GM19328 (cell line): ENCODE measurements at regions not wholly inside any gene's neighbourhood (a gene's known extent, or its start where the extent isn't known, plus 50 kb on each side); places are given as distances from the start of the nearest gene placed in this dataset.

ENCODE experiments used
- ATAC-seq: cut with Tn5 transposase; IDR thresholded peaks from one replicate; pipeline ENCODE4 v1.9.1; 2021; ENCODE audit warnings: mild to moderate bottlenecking, moderate library complexity; ENCODE audit not compliant: unreplicated experiment

DNA sequence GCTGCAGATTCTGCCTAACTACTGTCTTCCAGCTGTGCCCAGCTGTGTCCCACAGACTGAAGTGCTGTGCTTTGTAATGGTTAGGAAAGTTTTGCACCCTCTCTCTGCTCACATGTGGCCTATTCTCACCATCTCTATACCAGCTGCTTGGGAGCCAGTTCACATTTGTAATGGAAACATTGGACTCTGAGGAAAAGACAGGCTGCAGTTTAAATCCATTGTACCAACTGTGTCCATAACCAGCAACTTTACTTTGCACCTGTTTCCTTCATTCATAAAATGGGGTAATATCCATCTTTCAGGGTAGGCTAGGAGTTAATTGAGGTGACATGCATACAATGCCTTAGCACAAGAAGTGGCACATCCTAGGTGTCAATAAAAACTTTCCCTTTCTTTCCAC, 344.0 kb downstream of the TNS1 start:
- ATAC-seq: no peak

DNA sequence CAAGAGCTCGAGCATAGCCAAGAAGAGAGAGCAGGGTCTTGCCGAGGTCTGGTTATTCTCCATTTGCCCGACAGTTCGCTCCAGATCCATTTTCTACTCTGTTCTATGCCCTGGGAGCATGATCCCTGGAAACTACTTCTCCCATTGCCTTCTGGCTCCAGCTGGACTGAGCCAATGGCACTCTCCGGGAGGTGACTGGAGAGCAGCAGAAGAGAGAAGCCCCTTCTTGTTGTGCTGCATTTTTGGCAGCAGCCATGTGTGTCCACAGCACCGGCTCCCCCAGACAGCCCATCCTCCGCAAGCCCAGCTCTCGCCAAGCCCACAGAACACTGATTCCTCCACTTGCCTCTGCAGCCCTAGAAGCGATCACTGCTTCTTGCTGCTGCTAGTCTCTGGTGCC, 345.5 kb downstream of the TNS1 start:
- ATAC-seq: no peak

DNA sequence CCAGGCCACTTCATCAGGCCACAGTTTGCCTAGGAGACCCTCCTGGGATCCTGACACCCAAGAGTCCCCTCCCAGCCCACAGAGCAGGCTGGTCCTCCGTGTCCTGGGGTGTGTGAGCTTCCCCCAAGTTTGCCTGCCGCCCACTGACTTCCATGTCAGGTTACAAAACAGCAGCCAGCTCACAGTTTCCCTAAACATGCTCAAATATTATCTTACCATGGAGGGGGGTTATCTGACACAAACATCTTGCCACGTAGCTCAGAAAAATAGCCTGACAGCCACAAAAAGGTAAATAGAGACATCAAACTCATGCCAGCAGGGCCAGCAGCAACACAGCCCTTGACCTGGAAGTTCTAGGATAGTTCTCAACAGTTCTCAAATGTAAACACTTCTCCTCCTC, 346.5 kb downstream of the TNS1 start:
- ATAC-seq: no peak

DNA sequence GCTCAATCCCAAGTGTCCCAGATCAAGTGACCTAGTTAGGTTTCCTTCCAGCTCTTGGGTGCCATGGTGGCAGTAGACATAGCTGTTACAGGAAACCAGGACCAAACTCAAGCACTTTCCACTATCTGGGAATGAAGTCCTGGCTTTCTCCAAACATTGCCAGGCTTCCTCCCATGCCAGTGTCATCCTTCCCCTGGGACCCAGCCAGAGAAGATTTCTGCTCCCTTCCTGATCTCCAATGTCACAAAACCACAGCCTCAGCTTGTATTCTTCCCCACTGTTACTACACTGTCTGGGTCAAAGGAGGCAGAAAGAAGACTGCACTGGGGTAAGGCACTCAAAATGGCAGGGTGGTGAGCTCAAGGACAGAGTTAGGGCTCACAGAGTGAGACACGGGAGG, 347.1 kb downstream of the TNS1 start:
- no peak for ATAC-seq

DNA sequence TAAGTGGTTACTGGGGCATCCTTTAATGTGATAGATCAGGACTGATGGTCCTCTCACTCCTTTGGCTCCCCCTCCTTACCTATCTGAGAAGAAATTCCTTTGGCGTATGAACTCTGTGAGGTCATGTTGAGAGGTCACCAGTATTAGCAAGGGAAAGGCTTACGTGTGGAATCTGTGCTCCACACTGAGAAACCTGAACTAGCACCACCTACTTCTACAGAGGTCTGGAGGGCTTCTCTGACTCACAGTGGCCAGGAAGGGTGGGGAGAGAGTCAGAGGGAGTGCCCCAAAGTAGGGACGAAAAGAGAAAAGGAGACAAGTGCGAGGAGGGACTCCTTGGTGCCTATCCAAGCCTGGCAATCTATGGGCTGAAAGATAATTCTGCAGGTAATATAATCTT, 348.6 kb downstream of the TNS1 start:
- ATAC-seq: no peak

DNA sequence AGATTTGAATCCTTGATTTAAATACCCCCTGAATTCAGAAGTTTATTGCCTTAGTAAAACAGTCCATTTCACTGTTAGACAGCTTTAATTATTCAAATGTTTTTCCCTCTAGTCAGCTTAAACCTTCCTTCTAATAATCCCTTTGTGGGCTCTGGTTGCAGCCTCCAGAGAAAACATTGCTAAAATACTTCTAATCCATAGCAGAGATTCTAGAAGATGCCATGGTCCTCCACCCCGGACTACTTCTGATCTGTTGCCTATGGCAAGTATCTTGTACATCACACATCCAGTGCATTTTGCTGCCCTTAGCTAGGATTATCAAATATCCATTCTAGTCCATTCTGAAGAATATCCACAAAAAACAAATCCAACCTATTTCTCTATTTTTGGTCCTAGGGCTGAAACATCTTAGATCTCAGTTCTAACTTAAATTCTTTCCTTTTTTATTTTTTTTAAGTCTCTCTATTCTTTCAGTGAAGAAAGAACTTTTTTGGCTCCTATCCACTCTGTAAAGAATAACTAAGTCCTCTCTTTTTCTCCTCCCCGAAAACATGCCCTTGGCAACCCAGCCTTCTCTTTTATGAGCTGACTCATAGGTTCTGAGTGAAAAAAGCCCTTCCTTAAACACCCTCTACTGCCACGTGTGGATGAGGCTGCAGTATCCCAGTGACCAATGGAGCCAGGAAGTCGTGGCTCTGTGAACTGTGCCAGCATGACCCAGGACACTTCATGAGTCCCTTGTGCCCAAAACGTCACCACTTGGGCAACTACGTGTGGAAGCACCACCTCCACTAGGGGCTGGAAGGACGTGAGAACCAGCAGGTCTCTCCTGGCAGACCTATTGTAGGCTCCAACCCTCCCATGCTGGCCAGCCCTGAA, 349.8 kb downstream of the TNS1 start:
- ATAC-seq: no peak

DNA sequence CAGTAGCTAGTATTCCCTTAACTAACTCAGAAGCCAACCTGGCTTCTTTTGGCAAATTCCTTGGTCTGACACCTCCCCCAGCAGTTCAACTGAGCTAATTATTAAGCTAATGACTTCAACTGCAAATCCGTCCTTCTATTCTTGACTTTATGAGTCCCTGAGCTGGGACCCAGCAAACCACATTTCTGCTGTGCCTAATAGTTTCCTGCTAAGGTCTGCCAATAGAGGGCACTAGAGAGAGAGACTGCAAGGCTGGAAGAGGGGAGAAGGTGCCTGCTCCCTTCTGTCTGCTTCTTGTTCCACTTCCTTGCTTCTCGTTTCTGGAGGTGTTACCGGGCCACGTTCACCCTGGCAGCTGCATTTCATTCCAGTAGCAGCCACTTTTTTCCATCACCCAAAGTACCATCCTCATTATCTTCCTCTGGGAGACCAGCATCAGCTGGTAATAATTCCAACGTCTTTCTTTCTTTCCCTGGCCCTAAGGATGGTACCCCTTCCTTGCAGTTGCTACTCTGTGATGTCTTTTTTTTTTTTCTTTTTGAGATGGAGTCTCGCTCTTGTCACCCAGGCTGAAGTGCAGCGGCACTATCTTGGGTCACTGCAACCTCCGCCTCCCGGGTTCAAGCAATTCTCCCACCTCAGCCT, 352.0 kb downstream of the TNS1 start:
- ATAC-seq: no peak

DNA sequence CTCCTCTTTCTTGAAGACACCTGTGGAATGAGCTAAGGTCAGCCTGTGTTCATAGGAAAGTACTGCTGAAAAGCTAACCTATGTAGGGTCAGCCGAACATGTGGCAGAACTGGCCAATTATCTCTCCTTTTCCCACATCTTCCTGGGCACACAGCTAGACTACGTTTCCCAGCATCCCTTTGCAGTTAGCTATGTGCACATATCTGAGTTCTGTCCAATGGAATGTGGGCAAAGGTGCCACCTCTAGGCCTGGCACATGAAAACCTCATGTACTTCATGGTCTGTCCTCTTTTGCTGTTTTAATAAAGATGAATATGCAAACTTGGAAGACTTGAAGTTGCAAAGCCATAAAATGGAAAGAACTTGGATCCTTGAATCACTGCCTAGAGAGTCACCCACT, 352.6 kb downstream of the TNS1 start:
- ATAC-seq: no peak

DNA sequence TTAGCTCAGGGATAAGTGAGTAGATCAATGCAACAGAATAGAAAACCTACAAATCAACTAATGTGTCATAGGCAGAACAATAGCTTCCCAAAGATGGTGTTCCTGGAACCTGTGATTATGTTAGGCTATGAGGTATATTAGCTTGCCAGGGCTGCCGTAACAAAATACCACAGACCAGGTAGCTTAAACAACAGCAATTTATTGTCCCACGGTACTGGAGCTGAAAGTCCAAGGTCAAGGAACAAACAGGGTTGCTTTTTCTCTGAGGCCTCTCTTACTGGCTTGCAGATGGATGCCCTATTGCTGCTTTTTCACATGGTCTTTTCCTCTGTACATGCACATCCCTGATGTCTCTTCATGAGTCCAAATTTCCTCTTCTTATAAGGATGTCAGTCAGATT, 354.9 kb downstream of the TNS1 start:
- ATAC-seq: no peak

DNA sequence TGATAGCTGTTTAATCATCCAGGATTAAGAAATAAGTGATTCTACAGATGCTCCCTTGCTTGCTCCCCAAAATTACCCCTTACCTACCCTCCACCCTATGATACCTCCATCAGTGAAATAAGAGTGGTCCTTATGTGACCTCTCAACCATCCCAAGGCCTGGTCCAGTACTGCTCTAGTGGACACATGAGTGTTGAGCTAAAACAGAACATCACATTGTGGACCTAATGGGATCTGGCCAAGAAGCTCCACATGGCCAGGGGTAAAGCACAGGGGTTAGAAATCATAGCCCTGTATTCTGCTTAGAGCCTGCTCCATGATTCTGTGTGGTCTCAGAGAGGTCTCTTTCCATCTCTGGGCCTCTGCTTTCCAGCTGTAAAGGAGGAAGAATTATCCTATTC, 355.6 kb downstream of the TNS1 start:
- ATAC-seq: no peak

DNA sequence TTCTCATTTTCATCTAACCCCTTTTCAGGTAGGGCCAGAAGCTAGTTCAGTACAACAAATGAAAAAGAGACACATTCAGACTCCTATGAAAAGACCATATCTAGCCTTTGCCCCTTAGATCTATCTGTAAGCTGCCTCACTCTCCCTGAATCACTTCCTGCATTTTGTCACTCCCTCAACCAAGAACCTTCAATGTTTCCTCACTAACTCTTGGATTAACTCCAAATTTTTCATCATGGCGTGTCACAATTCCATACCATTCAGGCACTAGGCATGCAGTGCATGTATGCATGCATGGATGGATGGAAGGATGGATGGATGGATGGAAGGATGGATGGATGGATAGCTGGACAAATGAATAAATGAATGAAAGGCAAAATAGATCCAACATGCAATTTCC, 356.9 kb downstream of the TNS1 start:
- ATAC-seq: no peak

DNA sequence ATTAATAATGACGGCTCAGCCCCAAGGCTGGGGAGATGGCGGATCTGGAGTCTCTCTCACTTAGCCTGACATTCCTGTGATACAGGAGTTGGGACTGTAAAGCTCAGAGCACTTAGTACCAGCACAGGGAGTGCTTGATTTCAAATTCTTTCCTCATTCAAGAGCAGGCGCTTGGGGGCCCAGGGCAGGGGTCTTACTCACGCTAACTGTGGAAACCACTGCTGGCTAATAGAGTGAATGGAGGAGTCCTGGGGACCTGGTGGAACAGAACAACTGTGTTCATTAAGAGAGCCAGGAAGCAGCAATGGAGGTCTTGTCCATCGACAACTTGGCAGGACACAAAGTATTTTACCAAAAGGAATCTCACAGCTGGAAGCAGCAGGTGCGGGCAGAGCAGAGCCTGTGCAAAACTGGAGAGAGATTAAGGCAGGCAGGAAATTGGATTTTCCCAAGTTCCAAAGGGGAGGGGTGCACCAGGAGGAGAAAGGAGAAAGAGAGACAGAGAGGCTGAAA, 358.9 kb downstream of the TNS1 start:
- ATAC-seq: no peak

DNA sequence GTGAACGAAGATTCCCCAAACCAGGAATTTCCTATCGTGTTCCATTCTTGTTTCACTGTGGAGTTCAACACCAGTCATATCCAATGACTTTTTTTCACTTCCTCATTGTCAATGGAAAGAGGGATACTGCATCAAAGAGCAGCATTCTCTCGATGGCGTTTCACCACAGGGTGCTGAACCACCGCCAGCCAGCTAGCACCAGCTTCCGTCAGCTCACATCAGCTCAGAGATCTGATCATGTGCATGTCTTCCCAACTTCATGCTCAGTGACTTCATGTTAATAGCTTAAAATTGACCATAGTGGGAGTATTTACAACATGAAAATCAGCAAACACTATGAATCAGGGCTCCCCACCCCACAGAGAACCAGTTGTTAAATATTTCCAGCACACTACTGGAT, 359.9 kb downstream of the TNS1 start:
- no peak for ATAC-seq

DNA sequence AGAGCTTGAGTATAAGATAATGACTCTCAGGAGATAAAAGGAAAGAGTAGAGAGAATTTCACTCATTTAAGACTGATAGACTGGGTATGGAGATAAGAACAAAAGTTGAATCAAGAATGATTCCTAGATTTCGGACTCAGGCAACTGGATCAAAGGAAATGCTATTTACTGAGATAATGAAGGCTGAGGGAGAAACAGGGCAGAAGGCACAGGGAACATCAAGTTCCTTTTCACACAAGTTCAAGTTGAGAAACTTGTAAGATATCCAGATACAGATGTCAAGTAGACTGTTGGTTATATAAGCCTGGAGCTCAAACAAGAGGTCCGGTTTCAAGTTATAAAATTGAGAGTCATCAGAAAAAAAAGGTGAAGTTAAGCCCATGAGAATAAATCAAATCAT, 360.8 kb downstream of the TNS1 start:
- ATAC-seq: no peak

DNA sequence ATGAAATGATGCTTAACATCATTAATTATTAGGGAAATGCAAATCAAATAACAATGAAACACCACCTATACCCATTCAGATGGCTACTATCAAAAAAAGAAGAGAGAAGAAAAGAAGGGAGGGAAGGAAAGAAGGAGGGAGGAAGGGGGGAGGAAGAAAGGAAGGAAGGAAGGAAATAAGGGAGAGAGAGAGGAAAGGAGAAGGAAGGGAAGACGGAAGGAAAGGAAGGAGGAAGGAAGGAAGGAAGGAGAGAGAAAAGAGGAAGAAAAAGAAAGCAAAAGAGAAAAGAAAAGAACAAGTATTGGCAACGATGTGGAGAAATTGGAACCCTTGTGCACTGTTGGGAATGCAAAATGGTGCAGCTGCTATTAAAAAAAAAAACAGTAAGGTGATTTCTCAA, 363.3 kb downstream of the TNS1 start:
- ATAC-seq: no peak

DNA sequence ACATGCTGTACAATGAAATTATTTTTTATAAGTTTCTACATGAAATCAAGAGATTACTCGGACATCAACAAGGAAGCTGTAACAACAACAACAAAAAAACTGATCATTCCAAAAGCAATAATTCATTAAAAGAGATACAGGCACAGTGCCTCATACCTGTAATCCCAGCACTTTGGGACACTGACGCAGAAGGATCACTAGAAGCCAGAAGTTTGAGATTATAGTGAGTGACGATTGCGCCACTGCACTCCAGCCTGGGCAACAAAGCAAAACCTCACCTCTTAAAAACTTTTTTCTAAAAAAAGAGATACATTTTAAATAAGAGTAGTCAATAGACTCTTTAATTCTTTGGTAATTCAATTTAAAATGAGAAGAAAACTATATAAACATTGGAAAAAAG, 364.3 kb downstream of the TNS1 start:
- no peak for ATAC-seq

DNA sequence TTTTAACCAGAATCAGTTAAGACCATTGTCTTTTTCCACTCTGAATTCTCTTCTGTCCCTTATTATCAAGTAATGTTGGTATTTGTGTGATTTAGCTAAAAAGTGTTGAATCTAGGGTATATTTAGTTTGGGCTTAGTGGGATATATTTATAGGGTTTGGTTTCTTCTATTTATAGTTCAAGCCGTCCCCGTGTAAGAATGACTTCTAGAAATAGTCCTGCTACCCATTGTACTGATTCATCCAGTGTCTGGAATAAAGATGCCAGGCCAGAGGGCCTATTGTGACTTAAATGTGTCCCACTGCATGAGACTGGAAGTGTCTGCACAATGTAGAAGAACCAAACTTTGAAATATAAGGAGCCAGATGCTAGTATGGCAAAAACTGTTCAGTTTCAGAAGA, 364.8 kb downstream of the TNS1 start:
- ATAC-seq: no peak

DNA sequence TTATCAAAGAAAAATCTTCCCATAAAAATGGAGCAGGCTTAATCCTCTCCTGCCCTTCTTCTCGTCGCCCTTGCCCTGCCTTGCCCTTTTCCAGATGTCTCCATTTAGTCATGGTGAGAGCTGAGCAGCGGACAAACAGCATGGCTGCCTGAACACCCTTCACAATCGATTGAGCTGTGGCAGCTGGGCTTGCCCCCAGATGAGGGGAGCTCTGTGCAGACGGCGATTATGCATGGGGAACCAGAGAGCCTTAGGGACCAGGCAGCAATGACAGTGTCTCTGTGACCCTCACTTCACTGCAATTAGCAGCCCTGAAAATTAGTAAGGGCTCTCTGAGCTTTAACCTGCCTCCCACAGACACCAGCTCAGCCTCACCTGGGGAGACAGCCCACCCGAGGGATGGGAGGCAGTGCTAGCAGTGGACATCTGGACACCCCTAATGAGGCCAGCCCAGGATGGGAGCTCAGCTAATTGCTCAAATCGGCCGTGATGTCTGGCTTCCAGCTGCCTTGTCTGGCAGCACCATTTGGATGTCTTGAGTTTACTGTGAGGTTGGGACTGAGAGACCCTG, 365.7 kb downstream of the TNS1 start:
- ATAC-seq: no peak

DNA sequence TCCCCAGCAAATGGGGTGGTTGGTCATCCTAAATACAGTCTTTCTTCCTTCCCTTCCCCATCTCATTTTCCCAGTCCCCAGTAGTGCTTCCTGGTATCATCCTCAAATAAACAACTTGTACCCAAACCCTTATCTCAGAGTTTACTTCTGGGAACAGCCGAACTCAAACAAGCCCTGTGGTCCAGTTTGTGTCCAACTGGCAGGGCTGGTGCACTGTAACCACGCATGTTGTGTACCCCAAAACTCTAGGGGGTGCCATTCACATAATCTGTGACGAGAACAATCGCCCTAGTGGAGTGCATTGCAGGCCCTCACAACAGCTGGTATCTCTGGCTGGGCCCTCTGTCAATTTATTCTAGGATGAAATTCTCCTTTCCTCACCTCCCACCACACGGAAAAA, 366.2 kb downstream of the TNS1 start:
- no peak for ATAC-seq

DNA sequence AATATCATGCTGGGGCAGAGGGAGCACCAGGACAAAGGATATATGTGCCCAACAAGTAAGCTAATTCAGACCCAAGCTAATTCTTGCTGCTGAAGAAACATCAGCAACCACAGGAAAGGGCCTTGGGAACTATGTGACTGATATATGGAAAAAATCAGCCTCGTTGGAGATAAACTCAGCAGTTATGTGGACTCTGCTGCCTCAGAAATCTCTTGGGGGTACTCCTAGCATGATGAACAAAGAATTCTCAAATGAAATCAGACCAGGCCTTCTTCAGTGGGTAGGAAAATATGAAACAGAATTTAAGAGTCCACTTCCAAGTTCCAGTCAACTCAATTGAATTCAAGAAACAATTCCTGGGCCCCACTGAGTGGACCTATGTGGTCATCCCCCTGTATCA, 367.9 kb downstream of the TNS1 start:
- no peak for ATAC-seq

DNA sequence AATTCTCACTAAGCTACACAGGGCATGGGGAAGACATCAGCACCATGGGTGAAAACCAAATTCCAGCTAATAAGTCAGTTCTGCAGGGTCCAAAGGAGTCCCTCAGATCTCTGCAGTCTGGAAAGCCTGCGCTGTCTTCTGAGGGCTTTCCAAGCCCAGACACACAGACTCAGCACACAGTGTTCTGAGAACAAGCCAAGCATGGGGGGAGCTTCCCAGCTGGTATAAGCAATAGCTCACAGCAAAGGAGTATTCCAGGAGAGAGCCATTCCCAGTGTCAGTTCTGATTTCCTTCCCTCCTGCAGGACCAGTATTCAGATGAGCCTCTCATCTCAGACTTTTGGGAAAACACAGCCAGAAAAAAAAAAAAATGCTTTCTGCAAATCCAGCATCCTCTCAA, 370.8 kb downstream of the TNS1 start:
- no peak for ATAC-seq

DNA sequence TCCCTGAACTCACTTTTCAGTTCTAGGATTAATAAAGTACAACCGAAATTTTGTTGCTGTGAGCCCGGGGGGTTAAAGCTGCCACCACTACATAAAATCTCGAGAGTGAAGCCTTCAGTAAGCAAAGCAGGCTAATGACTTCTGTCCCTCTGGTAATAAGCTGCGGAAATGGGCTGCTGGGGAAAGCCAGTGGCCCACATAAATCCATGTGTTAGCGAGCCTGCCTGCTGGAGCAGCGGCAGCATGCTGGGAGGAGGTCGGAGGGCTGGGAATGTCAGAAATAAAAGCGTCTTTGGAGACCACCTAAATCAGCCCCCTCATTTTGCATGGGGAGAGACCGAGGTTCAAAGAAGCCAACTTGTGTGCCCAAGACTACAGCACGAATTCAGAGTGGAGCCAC, 371.7 kb downstream of the TNS1 start:
- no peak for ATAC-seq
